22Rv1 (cell line): ENCODE measurements at regions not wholly inside any gene's neighbourhood (a gene's known extent, or its start where the extent isn't known, plus 50 kb on each side); places are given as distances from the start of the nearest gene placed in this dataset.
"Not testable (repeated sequence)": the region's sequence is repeated elsewhere in the genome, so short reads cannot be mapped to it uniquely, and the experiment has no call there.

Experiments used
- H3K27ac ChIP-seq: fragments of 450-650 bp; 2 replicates; pipeline ENCODE4 v1.5.1; 2017
- ZFX ChIP-seq: fragments of 450-650 bp; IDR thresholded peaks from 2 replicates; pipeline ENCODE4 v1.6.1; 2017; ENCODE audit warnings: antibody characterized with exemption, borderline replicate concordance
- TF ChIP-seq, protein P1 (sequence below): fragments of 450-650 bp; IDR thresholded peaks from 2 replicates; pipeline ENCODE4 v1.5.1; 2017; ENCODE audit warnings: mild to moderate bottlenecking

DNA sequence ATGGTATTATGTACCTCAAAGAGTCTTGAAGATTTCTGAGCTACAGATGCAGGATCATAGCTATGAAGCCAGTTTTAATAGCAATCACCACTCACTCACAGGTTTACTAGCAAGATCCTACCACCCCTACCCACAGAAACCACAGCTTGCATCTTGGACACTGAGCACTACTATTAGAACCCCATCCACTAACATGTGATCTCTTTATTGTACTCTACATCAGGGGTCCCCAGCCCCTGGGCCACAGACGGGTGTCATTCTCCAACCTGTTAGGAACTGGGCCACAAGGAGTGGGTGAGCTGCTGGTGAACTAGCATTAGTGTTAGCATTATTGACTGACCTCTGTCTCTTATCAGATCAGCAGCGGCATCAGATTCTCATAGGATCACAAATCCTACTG is 844.8 kb upstream of the CHORDC1 start:
- no peak overlapping the region for H3K27ac ChIP-seq
- TF ChIP-seq, protein P1, sequence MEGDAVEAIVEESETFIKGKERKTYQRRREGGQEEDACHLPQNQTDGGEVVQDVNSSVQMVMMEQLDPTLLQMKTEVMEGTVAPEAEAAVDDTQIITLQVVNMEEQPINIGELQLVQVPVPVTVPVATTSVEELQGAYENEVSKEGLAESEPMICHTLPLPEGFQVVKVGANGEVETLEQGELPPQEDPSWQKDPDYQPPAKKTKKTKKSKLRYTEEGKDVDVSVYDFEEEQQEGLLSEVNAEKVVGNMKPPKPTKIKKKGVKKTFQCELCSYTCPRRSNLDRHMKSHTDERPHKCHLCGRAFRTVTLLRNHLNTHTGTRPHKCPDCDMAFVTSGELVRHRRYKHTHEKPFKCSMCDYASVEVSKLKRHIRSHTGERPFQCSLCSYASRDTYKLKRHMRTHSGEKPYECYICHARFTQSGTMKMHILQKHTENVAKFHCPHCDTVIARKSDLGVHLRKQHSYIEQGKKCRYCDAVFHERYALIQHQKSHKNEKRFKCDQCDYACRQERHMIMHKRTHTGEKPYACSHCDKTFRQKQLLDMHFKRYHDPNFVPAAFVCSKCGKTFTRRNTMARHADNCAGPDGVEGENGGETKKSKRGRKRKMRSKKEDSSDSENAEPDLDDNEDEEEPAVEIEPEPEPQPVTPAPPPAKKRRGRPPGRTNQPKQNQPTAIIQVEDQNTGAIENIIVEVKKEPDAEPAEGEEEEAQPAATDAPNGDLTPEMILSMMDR = no peak
- no peak for TF ChIP-seq ZFX

DNA sequence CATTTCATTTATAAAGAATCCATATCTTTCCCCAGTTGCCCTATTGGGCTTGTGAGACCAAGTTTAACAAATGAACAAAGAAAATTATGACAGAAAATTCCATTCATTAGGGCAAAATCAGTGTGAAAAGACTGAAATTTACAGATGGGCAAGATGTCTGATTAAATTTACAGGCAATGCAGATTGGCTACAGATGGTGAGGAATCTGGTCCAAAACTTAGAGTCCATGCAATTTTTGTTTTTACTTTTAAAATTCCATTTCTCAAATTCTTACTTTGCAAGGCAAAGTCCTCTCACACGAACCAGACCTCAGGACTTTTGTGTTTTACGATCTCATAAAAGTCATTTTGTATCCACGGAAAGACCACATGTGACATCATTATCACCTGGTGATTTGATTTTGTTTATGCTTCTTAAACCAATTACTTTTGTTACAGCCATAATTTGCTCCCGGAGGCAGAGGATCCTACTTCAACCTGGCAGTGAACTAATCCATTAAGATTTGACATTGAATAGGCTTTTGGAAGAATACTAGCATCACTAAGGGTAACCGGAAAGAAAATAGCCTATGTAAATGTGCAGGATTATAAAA is 843.7 kb upstream of the CHORDC1 start:
- TF ChIP-seq ZFX = no peak
- TF ChIP-seq, protein P1 = no peak

DNA sequence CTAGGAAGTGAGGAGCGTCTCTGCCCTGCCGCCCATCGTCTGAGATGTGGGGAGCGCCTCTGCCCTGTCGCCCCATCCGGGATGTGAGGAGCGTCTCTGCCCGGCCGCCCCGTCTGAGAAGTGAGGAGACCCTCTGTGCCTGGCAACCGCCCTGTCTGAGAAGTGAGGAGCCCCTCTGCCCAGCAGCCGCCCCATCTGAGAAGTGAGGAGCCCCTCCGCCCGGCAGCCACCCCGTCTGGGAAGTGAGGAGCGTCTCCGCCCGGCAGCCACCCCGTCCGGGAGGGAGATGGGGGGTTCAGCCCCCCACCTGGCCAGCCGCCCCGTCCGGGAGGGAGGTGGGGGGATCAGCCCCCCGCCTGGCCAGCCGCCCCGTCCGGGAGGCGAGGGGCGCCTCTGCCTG is 840.5 kb upstream of the CHORDC1 start:
- not testable (repeated sequence) for H3K27ac ChIP-seq

More for the DNA sequence above, 843.7 kb upstream of the CHORDC1 start:
- H3K27ac ChIP-seq = no peak overlapping the region

DNA sequence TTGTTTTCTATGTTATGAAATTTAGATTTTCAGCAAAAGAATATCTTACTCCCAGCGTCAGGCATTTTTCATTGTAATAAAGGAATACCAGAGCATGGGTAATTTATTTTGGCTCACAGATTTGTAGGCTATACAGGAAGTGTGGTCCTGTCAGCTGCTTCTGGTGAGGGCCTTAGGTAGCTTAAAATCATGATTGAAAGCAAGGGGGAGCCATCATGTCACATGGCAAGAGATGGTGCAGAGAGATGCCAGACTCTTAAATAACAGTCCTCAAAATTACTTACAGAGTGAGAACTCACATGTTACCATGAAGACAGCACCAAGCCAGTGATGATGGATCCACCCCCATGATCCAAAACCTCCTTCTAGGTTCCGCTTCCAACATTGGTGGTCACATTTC is 825.0 kb upstream of the CHORDC1 start:
- H3K27ac ChIP-seq = no peak overlapping the region
- TF ChIP-seq ZFX = no peak
- TF ChIP-seq, protein P1 = no peak

DNA sequence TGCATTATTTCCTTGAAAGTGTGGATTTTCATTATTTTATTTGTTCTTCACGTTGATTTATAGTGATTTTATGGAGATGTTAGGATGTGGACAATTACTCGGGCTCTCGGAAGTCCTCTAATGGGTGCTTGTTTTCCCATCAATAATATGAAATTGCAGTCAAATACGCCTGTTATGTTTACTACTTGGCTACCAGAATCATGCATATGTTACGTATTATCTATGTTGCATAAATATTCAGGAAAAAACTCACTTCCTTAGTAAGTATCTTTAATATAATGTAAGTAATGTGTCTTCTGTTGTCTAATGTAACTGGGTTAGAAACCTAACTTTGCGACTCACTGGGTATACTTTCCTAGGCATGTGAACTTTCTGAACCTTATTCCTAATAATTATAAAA is 823.4 kb upstream of the CHORDC1 start:
- no peak overlapping the region for H3K27ac ChIP-seq
- TF ChIP-seq, protein P1 = no peak
- TF ChIP-seq ZFX = no peak

DNA sequence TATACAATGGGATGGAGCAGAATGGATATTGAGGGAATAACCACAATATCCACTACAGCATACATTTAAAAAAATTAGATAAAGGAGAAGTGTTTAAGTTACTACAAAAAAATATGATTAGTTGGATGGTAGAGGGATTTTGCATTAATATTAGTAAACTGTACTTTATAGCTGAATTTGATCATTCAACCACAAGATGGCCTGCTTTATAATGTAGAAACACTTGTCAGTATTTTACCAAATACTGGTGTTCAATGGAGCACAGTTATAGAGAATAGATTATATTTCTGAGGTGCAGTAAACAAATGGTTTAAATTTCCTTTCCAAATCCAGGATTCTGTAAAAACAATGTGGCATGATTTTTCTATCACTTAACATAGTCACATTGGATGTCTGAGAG is 818.8 kb upstream of the CHORDC1 start:
- no peak overlapping the region for H3K27ac ChIP-seq
- TF ChIP-seq, protein P1 = 0 out of 2 replicates have a peak, but pooled peaks have one; percentile 22
- TF ChIP-seq ZFX = no peak

DNA sequence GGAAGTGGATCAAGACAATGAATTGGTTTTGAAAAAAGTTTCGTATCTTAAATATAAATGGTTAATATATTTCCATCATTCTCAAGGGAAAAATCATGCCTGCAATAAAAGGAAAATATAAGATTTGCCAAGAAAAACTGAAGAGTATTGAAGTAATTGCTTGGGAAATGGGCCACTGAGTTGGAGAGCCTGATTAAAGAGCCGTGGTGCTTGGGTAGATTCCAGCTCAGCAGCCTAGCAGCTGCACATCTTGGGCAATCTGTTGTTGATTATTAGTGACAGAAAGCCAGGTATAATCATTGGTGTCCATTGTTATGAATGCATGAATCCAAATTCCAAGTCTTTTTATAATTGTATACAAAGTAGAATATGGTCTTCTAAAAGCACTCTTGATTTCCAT is 800.9 kb upstream of the CHORDC1 start:
- no peak for TF ChIP-seq ZFX
- TF ChIP-seq, protein P1 = no peak

DNA sequence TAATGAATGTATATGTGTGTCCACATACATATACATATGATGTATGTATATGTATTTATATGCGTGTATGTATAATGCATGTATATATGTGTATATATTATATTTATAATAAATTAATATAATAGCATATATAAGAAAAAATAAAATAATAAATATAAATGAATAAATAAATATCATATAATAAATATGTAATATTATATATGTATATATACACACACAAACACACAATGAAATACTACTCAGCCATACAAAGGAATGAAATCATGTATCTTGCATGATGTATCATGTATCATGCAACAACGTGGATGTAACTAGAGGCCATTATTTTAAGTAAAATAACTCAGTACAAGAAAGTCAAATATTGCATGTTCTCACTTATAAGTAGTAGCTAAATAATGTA is 788.7 kb upstream of the CHORDC1 start:
- TF ChIP-seq, protein P1 = no peak
- TF ChIP-seq ZFX = no peak
- H3K27ac ChIP-seq = no peak overlapping the region

More for the DNA sequence above, 800.9 kb upstream of the CHORDC1 start:
- no peak overlapping the region for H3K27ac ChIP-seq
